Activated CD4-positive, alpha-beta T cell treated with anti-CD3 and anti-CD28 coated beads for 36 hours (primary cell): ENCODE measurements at regions not wholly inside any gene's neighbourhood (a gene's known extent, or its start where the extent isn't known, plus 50 kb on each side); places are given as distances from the start of the nearest gene placed in this dataset.

ENCODE experiments used
- ATAC-seq: fragments of 200-7000 bp; cut with Tn5 transposase; one replicate; pipeline ENCODE4 v1.10.0; 2021; ENCODE audit warnings: mild to moderate bottlenecking, moderate library complexity
- CTCF ChIA-PET: fragments of 350-600 bp; sonication (Branson Sonifier 250); formaldehyde crosslinking; loops from one replicate; lab custom pipeline; 2021; ENCODE audit warnings: antibody characterized with exemption; lab: Charles Lee
- POLR2A ChIA-PET: fragments of 350-600 bp; sonication (Branson Sonifier 250); formaldehyde crosslinking; loops from one replicate; lab custom pipeline; 2021; ENCODE audit warnings: antibody characterized with exemption, inconsistent platforms; lab: Charles Lee
- DNase-seq: peaks from one replicate; pipeline ENCODE4 v3.0.0-alpha.2; 2020
- H3K27ac Mint-ChIP-seq: one replicate; pipeline ENCODE4 v1.8.0; 2021; ENCODE audit warnings: mixed read lengths
- H3K27me3 Mint-ChIP-seq: one replicate; pipeline ENCODE4 v1.8.0; 2021; ENCODE audit warnings: mixed read lengths
- H3K36me3 Mint-ChIP-seq: one replicate; pipeline ENCODE4 v1.8.0; 2021; ENCODE audit warnings: low read depth, mixed read lengths
- H3K4me1 Mint-ChIP-seq: one replicate; pipeline ENCODE4 v1.8.0; 2021; ENCODE audit warnings: mixed read lengths
- H3K4me3 Mint-ChIP-seq: one replicate; pipeline ENCODE4 v1.8.0; 2021; ENCODE audit warnings: mild to moderate bottlenecking, moderate library complexity, mixed read lengths
- H3K9me3 Mint-ChIP-seq: one replicate; pipeline ENCODE4 v1.8.0; 2021; ENCODE audit warnings: low read depth, mixed read lengths
- intact Hi-C, 2 experiments: fragments of 100-400 bp; cut with DNase I in 1 of 2; cut with micrococcal nuclease in 1 of 2; formaldehyde crosslinking; loops; one replicate each; pipeline versions ENCODE4 v1.14.2 to v1.15.1; 2022 to 2024; cut with DNase I, micrococcal nuclease

DNA sequence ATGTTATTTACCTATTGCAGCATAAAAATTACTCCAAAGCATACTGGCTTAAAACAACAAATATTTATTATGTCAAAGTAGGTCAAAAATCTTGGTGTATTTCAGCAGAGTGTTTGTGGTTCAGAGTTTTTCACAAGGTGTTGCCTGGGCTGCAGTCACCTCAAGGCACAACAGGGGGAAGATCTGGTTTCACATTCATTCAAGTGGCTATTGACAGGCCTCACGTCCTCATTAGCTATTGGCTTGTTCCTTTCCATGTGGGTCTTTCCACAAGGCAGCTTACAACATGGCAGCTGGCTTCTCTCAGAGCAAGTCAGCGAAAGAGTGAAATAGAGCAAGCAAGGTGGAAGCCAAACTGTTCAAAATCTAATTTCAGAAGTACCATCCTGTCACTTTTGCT is 602.9 kb downstream of the OLFM4 start:
- H3K36me3 Mint-ChIP-seq: no peaks in the 10 kb centered on the region
- H3K27ac Mint-ChIP-seq: no peak overlapping the region
- POLR2A ChIA-PET: no interaction called here
- DNase-seq (no peak), ATAC-seq (no peak)
- CTCF ChIA-PET: no interaction called here
- no peak overlapping the region for H3K4me3 Mint-ChIP-seq
- peaks cover 4% of the 10 kb centered on the region for H3K9me3 Mint-ChIP-seq
- intact Hi-C loops: no loop called here
- no peaks in the 10 kb centered on the region for H3K27me3 Mint-ChIP-seq
- H3K4me1 Mint-ChIP-seq: no peaks in the 10 kb centered on the region

DNA sequence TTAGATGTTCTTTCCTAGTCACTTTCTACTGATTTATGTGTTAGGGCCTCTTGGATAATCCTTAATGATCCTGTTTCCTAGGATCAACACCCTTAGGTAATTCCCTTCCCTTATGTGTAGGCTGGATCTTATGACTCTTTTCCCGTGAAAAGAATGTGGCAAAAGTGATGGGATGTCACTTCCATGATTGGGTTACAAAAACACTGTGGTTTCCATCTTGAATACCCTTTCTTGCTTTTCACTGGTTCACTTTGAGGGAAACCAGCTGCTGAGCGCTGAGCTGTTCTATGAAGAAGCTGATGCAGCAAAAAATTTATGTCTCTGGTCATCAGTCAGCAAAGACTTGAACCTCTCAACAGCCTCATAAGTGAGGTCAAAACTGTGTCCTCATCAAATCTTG is 609.4 kb downstream of the OLFM4 start:
- CTCF ChIA-PET: interaction anchor here (0.6 kb wide), 1 partner anchor 344 kb away, joined by 3 read pairs; no protein-coding TSS in a partner anchor
- intact Hi-C loops: no loop called here
- no peaks in the 10 kb centered on the region for H3K36me3 Mint-ChIP-seq
- ATAC-seq: no peak
- H3K9me3 Mint-ChIP-seq: peaks cover under 1% of the 10 kb centered on the region
- POLR2A ChIA-PET: no interaction called here
- no peak overlapping the region for H3K27ac Mint-ChIP-seq
- no peak for DNase-seq
- no peaks in the 10 kb centered on the region for H3K4me1 Mint-ChIP-seq
- no peak overlapping the region for H3K4me3 Mint-ChIP-seq
- no peaks in the 10 kb centered on the region for H3K27me3 Mint-ChIP-seq

DNA sequence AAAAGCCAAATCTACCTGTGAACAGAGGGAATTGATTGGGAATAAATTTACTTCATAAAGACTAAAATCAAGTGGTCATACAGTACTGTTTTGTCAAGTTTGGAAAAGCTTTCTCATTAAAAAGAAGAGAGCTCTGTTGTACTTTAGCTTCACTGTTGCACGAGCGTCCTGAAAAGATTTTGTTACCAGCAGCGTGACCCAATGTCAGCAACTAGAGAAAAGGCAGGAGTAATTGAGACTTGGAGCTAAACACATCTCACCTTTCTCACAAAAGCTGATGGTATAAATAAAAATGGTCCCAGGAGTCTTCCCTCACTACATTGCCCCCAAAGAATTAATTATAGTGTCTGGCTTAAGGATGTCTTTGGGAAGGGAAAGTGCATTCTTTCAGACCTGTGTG is 613.7 kb downstream of the OLFM4 start:
- ChIA-PET CTCF (no interaction called here), POLR2A (no interaction called here)
- Mint-ChIP-seq H3K4me3 (no peak overlapping the region), H3K36me3 (no peaks in the 10 kb centered on the region), H3K9me3 (no peaks in the 10 kb centered on the region), H3K27me3 (no peaks in the 10 kb centered on the region), H3K27ac (no peak overlapping the region), H3K4me1 (no peaks in the 10 kb centered on the region)
- DNase-seq (no peak), ATAC-seq (no peak)
- intact Hi-C loops: no loop called here

DNA sequence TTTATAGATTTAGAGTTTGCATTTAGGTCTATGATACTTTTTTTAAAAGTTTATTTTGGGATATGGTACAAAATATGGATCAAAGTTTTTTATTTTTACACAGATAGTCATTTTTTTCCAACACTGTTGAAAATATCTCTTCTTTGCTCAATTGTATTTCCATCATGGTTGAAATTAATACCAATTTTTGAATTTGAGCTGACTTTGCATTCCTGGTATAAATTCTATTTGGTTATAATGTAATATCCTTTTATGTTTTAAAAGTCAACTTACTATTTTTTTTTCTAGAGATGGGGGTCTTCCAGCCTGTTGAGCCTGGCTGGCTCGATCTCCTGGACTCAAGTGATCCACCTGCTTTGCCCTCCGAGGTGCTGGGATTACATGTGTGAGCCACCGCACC is 620.1 kb downstream of the OLFM4 start:
- Mint-ChIP-seq H3K27me3 (no peaks in the 10 kb centered on the region), H3K9me3 (peaks cover 2% of the 10 kb centered on the region), H3K27ac (no peak overlapping the region), H3K36me3 (no peaks in the 10 kb centered on the region), H3K4me3 (no peak overlapping the region), H3K4me1 (no peaks in the 10 kb centered on the region)
- no peak for DNase-seq
- intact Hi-C loops: no loop called here
- no peak for ATAC-seq
- ChIA-PET POLR2A (no interaction called here), CTCF (no interaction called here)

- DNase-seq: no peak
- ATAC-seq: no peak
- no peak overlapping the region for H3K4me3 Mint-ChIP-seq
- peaks cover 11% of the 10 kb centered on the region for H3K9me3 Mint-ChIP-seq
- intact Hi-C loops: no loop called here
- H3K4me1 Mint-ChIP-seq: no peaks in the 10 kb centered on the region
- H3K36me3 Mint-ChIP-seq: no peaks in the 10 kb centered on the region
- H3K27ac Mint-ChIP-seq: no peak overlapping the region
- no peaks in the 10 kb centered on the region for H3K27me3 Mint-ChIP-seq
- POLR2A ChIA-PET: no interaction called here
- CTCF ChIA-PET: no interaction called here
Observed at GRCh38 chr13:53672005-53672404, 643.4 kb downstream of the OLFM4 start.

DNA sequence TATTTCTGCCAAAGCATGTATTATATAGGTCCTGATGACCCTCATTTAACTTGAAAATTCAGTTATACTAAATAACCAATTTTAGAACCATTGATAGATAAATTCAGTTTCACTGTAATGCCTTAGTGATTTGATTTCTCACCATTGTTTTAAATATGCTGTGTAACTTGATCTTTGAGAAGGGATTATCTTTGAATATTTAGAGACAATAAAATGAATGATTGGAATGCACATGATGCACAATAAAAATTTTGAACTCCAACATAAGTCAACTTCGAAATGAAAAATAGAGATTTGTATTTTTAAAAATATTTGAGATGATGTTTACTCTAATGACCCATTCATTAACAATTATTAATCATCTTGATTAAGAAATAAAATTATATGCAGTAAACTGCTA is 654.5 kb downstream of the OLFM4 start:
- no peak for ATAC-seq
- intact Hi-C loops: no loop called here
- Mint-ChIP-seq H3K4me3 (no peak overlapping the region), H3K9me3 (peaks cover 19% of the 10 kb centered on the region), H3K27me3 (no peaks in the 10 kb centered on the region), H3K4me1 (no peaks in the 10 kb centered on the region), H3K36me3 (no peaks in the 10 kb centered on the region), H3K27ac (no peak overlapping the region)
- ChIA-PET POLR2A (no interaction called here), CTCF (interaction anchor here (0.7 kb wide), 1 partner anchor 37 kb away, joined by 3 read pairs; no protein-coding TSS in a partner anchor)
- DNase-seq: no peak

- no peaks in the 10 kb centered on the region for H3K27me3 Mint-ChIP-seq
- intact Hi-C loops: no loop called here
- CTCF ChIA-PET: interaction anchor here (0.7 kb wide), 1 partner anchor 37 kb away, joined by 3 read pairs; no protein-coding TSS in a partner anchor
- ATAC-seq (no peak), DNase-seq (no peak)
- POLR2A ChIA-PET: no interaction called here
- H3K9me3 Mint-ChIP-seq: peaks cover 22% of the 10 kb centered on the region
- H3K27ac Mint-ChIP-seq: no peak overlapping the region
- H3K4me1 Mint-ChIP-seq: no peaks in the 10 kb centered on the region
- H3K4me3 Mint-ChIP-seq: no peak overlapping the region
- no peaks in the 10 kb centered on the region for H3K36me3 Mint-ChIP-seq
Observed at GRCh38 chr13:53683608-53684007, 655.0 kb downstream of the OLFM4 start.

- ChIA-PET CTCF (no interaction called here), POLR2A (no interaction called here)
- Mint-ChIP-seq H3K4me3 (no peak overlapping the region), H3K27ac (no peak overlapping the region), H3K4me1 (no peaks in the 10 kb centered on the region), H3K9me3 (peaks cover 8% of the 10 kb centered on the region), H3K27me3 (no peaks in the 10 kb centered on the region), H3K36me3 (no peaks in the 10 kb centered on the region)
- ATAC-seq (no peak), DNase-seq (no peak)
- intact Hi-C loops: no loop called here
Observed at GRCh38 chr13:53691417-53691816, 662.8 kb downstream of the OLFM4 start.

DNA sequence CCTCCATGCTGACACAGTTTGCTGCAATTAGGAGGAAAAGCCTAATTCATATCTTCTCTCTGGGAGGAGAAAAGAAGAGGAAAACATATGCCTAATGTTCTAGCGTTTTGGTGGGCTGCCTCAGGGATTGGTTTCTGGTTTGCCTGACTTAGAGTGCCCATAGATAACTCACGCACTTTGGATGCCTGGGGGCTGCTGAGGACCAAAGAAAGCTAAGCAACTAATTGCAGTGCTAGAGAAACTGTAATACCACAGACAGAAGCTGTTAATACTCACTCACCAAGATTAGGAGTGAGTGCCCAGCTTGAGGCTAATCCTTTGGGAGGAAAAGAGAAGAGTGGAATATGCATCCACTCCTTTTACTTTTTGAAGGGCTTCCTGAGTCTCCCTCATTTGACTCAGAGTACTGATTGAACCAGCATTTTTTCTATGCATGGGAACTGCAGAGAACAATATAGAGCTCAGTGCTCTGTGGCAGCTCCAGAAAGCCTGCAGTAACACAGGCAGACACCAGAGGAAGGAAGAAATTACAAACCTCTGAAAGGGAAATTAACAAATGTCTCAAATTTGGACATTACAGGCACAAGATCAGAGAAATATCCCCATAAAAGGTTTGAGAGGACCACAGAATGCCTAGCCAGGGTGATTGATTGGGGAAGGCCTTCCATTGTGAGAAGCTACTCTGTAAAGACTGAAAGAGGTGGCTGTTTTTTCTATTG is 666.4 kb downstream of the OLFM4 start:
- no peaks in the 10 kb centered on the region for H3K27me3 Mint-ChIP-seq
- intact Hi-C loops: no loop called here
- ATAC-seq: no peak
- H3K27ac Mint-ChIP-seq: no peak overlapping the region
- no peaks in the 10 kb centered on the region for H3K4me1 Mint-ChIP-seq
- POLR2A ChIA-PET: no interaction called here
- H3K9me3 Mint-ChIP-seq: peaks cover 13% of the 10 kb centered on the region
- CTCF ChIA-PET: interaction anchor here (0.7 kb wide), 1 partner anchor 438 kb away, joined by 5 read pairs; no protein-coding TSS in a partner anchor
- H3K4me3 Mint-ChIP-seq: no peak overlapping the region
- DNase-seq: no peak
- H3K36me3 Mint-ChIP-seq: no peaks in the 10 kb centered on the region

DNA sequence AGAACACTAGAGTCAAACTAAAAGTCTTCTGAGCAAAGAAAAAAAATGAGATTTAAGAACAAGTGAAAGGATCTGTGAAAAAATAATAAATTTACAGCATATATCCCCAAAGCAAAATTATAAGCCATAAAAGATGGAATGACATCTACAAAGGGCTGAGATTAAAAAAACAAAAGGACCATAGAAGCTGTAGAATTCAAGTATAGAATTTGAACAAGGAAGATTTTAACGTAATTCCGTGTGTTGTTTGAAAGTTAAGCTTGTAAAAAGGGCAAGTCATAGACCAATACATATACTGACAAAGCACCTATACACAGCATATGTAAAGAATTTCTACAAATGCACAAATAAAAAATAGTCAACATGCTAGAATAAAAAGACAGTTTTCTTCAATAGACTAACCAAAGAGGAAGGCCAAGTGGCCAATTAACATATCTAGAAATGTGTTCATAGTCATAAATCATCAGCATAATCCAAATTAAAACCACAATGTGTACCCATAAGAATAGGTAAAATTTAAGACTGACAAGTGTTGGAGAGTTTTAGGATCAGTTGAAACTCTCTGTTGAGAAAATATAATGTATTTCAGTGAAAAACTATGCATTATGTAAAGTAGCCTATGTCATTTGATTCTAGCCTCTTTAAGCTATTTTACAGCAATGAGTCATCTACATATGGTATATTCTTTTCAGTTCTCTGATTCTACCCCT is 674.9 kb downstream of the OLFM4 start:
- Mint-ChIP-seq H3K4me3 (no peak overlapping the region), H3K36me3 (no peaks in the 10 kb centered on the region), H3K27ac (no peak overlapping the region), H3K27me3 (no peaks in the 10 kb centered on the region), H3K4me1 (no peaks in the 10 kb centered on the region), H3K9me3 (peaks cover 21% of the 10 kb centered on the region)
- intact Hi-C loops: no loop called here
- no peak for ATAC-seq
- DNase-seq: no peak
- CTCF ChIA-PET: no interaction called here
- POLR2A ChIA-PET: no interaction called here

GRCh38 chr13:53719281-53719680 is 690.7 kb downstream of the OLFM4 start:
- POLR2A ChIA-PET: no interaction called here
- intact Hi-C loops: no loop called here
- Mint-ChIP-seq H3K27me3 (no peaks in the 10 kb centered on the region), H3K27ac (no peak overlapping the region), H3K9me3 (peaks cover 17% of the 10 kb centered on the region), H3K4me1 (no peaks in the 10 kb centered on the region), H3K36me3 (peaks cover 1% of the 10 kb centered on the region), H3K4me3 (no peak overlapping the region)
- ATAC-seq (no peak), DNase-seq (no peak)
- CTCF ChIA-PET: no interaction called here

GRCh38 chr13:53732664-53733063 is 704.1 kb downstream of the OLFM4 start:
- H3K36me3 Mint-ChIP-seq: no peaks in the 10 kb centered on the region
- no peaks in the 10 kb centered on the region for H3K4me1 Mint-ChIP-seq
- intact Hi-C loops: no loop called here
- no peaks in the 10 kb centered on the region for H3K9me3 Mint-ChIP-seq
- no peak overlapping the region for H3K27ac Mint-ChIP-seq
- ChIA-PET POLR2A (no interaction called here), CTCF (no interaction called here)
- no peaks in the 10 kb centered on the region for H3K27me3 Mint-ChIP-seq
- ATAC-seq: no peak
- no peak overlapping the region for H3K4me3 Mint-ChIP-seq
- no peak for DNase-seq
